ENCODE measurements at regions not wholly inside any gene's neighbourhood (a gene's known extent, or its start where the extent isn't known, plus 50 kb on each side); places are given as distances from the start of the nearest gene placed in this dataset.
"Not testable (repeated sequence)": the region's sequence is repeated elsewhere in the genome, so short reads cannot be mapped to it uniquely, and the experiment has no call there.

GRCh38 chr6:167550941-167551627 is 226.2 kb downstream of the TTLL2 start:
- no peak for DNase-seq

DNA sequence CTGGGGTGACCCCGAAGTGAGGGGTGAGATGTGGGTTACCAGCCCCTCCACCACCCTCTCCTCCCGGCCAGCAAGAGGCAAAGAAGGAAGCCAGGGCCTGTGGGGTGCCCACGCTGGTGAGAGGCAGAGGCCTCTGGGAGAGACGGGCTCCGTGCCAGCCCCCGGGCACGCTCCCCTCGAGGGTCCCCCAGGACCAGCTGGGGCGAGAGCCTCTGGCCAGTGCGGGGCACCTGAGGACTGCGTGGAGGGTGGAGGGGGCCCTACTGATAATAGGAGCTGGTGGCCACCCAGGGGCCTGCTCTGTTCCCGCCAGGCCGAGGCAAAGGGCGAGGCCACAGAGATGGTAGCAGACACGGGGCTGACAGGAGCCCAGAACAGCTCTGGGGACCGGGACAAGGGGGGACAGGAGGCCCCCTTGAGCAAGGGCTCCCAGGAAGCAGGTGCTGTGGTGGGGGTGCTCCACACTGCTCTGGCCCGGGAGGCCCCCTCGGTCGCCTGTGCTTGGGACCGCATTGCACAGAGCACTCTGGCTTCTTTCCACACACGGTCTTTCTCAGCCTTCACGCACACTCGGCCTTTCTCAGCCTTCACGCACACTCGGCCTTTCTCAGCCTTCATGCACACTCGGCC is 226.9 kb downstream of the TTLL2 start:
- no peak for DNase-seq

- DNase-seq = no peak
Measured at GRCh38 chr6:167552258-167552630, 227.4 kb downstream of the TTLL2 start.

- no peak for DNase-seq
Measured at GRCh38 chr6:167552961-167553735, 228.3 kb downstream of the TTLL2 start.

DNA sequence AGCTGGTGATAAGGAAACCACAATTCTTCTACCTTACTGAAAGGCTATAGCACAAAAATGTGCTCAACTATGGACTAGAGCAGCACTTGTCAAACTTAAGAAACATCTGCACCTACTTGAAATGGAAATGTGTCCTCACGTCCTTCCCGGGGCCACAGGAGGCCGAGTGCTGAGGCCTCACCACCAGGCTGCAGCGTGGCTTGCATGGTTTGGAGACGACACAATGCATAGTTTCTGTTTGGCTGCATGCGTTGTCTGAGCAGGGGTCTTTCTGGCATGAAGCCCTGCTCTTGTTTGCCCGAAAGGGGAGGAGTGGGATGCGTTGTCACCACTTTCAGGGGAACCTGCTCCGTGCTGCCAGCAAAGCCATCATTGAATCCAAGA is 228.8 kb downstream of the TTLL2 start:
- DNase-seq = no peak

DNA sequence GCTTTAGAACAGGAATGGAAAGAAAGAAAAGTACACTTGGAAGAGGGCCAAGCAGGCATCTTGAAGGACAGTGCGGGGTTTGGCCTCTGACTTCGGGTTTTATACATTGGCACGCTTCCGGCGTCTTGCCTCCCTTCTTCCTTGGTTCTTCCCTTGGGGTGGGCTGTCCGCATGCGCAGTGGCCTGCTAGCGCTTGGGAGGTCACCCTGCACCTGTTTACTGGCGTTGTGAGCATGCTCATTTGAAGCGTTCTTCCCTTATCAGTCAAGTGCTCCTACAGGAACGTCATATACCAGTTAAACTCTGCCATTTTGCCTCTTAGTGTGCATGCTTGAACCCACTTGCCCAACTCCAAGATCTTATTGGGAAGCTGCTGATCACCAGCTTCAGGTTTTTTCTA is 230.0 kb downstream of the TTLL2 start:
- no peak for DNase-seq

DNA sequence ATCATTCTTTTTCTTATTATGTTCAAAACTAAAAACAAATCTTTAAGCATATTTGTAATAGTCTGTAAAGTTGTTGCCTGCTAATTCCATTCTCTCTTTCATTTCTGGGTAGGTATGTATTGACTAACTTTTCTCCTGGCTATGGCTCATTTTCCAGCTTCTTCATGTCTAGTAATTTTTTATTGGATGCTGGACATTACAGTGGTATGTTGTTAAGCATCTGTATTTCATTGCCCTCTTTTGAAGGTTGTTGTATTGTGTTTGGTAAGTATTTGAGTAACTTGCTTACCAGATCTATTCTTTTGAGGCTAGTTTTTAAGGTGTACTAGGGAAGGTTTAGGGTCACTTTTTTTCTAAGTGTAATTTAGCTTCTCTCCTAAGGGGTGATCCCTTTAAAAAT is 230.9 kb downstream of the TTLL2 start:
- no peak for DNase-seq

GRCh38 chr6:167557675-167558074 is 232.8 kb downstream of the TTLL2 start:
- DNase-seq = no peak

GRCh38 chr6:167558246-167559177 is 233.6 kb downstream of the TTLL2 start:
- DNase-seq = no peak

DNA sequence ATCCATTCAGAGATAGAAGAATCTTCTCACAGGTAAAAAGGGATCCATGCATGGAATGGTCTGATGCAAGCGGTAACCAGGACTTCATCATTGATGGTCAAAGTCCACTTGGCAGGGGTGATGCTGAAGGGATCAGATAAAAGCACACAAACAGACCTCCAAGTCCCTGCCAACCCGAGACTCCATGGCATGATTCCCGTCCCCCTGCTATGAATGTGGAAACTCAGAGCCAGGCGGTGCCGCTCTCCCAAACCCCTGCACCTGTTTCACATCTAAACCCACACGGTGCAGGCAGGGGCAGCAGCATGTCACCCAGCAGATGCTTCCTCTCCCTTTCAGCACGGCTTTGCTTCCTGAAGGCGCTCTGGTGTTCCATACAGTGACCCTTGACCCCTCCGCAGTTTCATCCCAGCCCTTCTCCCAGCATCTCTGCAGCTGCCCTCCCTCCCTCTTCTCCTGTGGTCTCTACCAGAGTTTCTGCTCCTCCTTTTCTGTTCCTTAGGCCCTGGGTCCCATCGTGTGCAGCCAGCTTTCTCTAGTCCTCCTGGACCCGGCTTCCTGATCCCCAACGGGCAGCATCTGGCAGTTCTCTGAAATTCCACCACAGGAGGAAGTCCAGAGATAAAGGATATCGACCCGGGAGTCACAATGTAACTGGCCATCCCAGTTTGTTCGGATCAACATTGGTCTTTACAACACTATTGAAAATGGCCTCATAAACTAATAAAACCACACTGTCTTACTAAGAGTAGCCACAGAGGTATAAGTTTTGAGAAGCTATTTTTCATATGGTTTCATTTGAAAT is 235.0 kb downstream of the TTLL2 start:
- DNase-seq = no peak

DNA sequence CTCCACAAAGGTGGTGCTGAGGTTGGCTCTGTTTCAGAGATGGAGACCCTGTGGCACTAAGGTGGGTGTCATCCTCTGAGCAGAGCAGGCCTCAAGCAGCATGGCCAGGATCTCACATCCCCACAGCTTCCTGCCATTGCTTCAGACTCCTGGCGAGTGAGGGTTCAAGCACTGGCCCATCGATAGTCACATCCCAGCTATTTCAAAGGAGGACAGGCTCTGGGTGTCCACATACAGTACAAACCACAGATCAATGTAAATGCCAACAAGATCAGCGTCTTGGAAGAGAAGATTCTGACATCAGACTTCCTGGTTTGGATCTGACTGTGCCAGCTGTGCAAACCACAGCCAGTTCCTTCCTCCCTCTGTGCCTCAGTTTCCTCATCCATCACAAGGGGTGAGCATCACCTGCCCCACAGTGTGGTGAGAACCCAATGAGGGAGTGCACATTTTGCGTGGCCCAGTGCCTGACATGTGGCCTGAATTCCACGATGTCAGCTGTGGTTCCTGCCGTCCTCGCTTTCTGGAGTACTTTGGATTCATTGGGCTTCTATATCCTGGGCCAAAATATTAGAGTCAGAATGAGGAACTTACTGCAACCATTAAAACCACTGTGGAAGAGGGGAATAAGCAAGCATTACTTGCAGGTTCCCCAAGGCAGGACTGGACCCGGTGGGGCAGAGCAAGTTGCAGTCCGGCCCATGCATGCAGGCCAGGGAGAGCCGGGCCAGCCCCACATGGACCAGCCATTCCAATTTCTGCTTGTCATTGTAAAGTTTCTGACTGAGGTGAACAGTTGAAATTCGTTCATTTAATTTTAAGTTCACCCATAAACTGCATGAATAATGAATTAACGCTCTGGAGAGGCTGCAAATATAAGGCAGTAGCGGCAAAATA is 236.0 kb downstream of the TTLL2 start:
- no peak for DNase-seq

- DNase-seq = not testable (repeated sequence)
Measured at GRCh38 chr6:167562862-167563261, 238.0 kb downstream of the TTLL2 start.

- DNase-seq = no peak
Measured at GRCh38 chr6:167564416-167565250, 239.7 kb downstream of the TTLL2 start.

GRCh38 chr6:167565388-167565787 is 240.5 kb downstream of the TTLL2 start:
- DNase-seq = no peak

DNA sequence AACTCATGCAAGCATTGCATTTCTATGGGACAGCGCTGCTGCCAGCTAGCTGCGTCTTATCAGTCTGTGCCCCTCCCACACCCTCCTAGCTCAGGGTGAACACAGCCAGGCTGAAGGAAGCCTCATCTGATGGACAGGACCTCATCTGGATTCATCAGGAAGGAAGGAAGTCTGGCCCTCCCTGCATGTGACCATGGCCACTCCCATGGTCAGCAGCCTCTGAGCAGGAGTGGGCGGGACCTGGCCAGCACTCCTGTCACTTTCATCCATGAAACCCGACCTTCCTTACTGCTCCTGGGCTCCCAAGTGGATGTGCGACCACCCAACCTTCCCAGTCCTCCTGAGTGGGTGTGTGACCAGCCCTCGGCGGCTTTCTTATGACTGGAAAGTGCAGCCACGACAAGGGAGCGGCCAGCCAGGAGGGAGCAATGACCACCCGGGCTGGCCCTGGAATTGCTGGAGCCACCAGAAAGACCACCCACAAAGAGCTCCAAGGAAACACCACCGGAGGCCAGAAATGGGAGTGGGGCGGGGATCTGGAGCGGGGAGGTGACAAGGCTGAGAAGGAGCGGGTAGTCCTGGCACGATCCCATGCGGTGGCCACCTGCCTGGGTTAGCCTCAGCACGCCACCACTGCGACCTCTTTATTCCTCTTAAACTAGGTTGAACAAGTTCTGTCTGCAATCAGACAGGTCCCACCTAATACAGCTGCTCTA is 241.2 kb downstream of the TTLL2 start:
- no peak for DNase-seq

GRCh38 chr6:167566711-167567141 is 241.8 kb downstream of the TTLL2 start:
- no peak for DNase-seq

DNA sequence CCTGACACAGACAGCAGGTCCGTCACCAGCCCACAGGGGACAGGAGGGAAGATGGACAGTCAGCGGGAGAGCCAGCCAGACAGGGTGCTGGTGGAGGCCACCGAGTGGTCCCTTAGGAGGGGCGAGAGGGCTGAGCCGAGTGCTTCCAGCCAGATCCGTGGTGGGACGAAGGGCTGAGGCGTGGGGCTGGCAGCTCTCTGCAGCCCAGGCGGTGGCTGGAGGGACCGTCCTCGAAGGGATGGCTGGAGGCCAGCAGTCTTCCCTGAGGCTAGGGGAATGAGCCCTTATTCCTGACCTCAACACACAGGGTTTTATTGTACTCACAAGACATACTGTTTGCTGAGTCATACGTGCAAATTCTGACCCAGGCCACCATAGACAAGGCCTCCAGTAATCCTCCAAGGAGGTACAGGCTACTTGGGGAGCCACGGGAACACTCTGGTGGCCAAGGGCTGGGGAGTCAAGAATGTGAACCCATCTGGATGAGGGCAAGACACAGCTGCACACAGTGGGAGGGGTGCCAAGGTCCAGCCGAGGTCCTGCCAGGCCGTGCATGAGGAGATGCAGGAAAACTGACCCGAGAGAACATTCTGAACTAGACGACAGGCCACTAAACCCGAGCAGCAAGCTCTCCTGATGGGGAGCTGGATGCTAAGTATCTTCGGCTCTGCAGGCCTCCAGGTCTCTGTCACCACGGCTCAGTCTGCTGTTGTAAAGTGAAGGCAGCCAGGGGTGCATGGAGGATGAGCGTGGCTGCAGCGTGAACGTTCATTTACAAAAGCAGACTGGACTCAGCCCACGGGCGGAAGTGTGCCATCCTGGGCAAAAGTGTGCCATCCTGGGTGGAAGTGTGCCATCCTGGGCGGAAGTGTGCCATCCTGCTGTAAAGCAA is 242.5 kb downstream of the TTLL2 start:
- DNase-seq = no peak

- DNase-seq = no peak
Measured at GRCh38 chr6:167568407-167569024, 243.6 kb downstream of the TTLL2 start.

Measured in NCI-H2029 treated with DMSO at 0.1 percent for 48 hours (cell line).